Upper lobe of left lung (tissue), 6 donors: ENCODE measurements at regions not wholly inside any gene's neighbourhood (a gene's known extent, or its start where the extent isn't known, plus 50 kb on each side); places are given as distances from the start of the nearest gene placed in this dataset.

Experiments
- ATAC-seq, 2 donors: fragments of 200-7000 bp; cut with Tn5 transposase; one replicate each; pipeline ENCODE4 v1.9.1; 2022; ENCODE audit warnings: mild to moderate bottlenecking in 2 of 2, moderate library complexity in 2 of 2; ENCODE audit not compliant: low FRiP score in 2 of 2
- DNase-seq, 2 donors: peaks; one replicate each; pipeline ENCODE4 v3.0.0-alpha.2; 2019 to 2020
- H3K27ac ChIP-seq, 4 donors: fragments of 200-600 bp; sonication (generic); one replicate each; pipeline ENCODE4 v1.5.1; 2016 to 2019
- H3K27me3 ChIP-seq, 4 donors: fragments of 200-600 bp; sonication (generic); one replicate each; pipeline ENCODE4 v1.5.1; 2017 to 2019
- H3K36me3 ChIP-seq, 4 donors: fragments of 200-600 bp; sonication (generic); one replicate each; pipeline ENCODE4 v1.5.1; 2016 to 2019
- H3K4me1 ChIP-seq, 4 donors: fragments of 200-600 bp; sonication (generic); one replicate each; pipeline ENCODE4 v1.5.1; 2018 to 2019
- H3K4me3 ChIP-seq, 4 donors: fragments of 200-600 bp; sonication (generic); one replicate each; pipeline ENCODE4 v1.5.1; 2017 to 2019; ENCODE audit warnings: mild to moderate bottlenecking in 2 of 4, moderate library complexity in 1 of 4
- H3K9me3 ChIP-seq, 4 donors: fragments of 200-600 bp; sonication (generic); one replicate each; pipeline ENCODE4 v1.5.1; 2018 to 2019
- EP300 ChIP-seq, 4 donors: sonication (generic); formaldehyde crosslinking; IDR thresholded peaks; one replicate each; pipeline ENCODE4 v1.5.1; 2017; ENCODE audit warnings: antibody characterized with exemption in 4 of 4, control low read depth in 2 of 4
- POLR2A ChIP-seq, 4 donors: fragments of 450-650 bp; IDR thresholded peaks; one replicate each; pipeline ENCODE4 v1.5.1; 2016 to 2017; ENCODE audit warnings: antibody characterized with exemption in 4 of 4, mild to moderate bottlenecking in 2 of 4
- POLR2AphosphoS5 ChIP-seq, 2 donors: sonication (generic); formaldehyde crosslinking; IDR thresholded peaks; one replicate each; pipeline ENCODE4 v1.5.1; 2017; ENCODE audit warnings: antibody characterized with exemption in 2 of 2
- WGBS, 2 donors: methylation state at CpG; one replicate each; pipeline ENCODE4 v1.1.5; 2017 to 2018; 5-methylcytosine and 5-hydroxymethylcytosine counted together
- TF ChIP-seq, protein P1 (sequence below), 6 experiments: fragments of 450-650 bp in 4 of 6; fragments of 200-600 bp in 2 of 6; sonication (generic) in 2 of 6; IDR thresholded peaks; one replicate each; pipeline ENCODE4 v1.5.1; 2016 to 2019; ENCODE audit warnings: antibody characterized with exemption in 6 of 6
- donor health status: DM: no; HTN: no; CAD: no; lungs with moderate emphysema.
- donor health status: DM: no; HTN: yes; CAD: no; lungs with severe emphysema.

DNA sequence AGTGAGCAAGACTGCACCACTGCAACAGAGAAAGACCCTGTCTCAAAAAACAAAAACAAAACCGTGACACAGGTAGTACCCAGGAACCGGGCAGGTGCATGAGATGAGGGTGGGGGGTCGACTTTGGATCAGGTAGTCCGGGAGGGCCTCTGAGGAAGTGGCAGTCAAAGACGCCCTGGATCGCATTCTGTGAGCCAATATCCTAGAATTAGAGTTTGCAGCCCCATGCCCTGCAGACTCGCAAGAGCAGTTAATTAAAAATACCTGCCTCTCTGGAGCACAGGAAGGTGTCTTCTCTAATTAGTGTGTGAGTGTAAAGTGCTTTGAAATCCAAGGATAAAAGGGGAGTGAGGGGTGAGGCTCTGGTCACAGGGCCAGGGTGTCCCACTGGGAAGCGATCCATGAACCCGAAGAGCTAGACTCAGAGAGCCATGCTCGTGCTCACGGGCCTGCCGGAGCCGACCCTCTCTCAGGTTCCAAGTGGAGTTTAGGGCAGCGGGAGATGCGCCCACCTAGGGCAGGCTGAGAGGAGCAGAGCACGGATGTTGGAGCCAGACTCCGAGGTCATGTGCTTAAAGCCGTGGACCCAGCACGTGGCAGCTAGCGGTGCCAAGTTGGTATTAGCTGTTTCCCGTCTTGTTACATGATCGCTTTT lies 74.7 kb upstream of the PTPN1 start:
- no peak for TF ChIP-seq EP300 (IDR thresholded peaks at IDR 0.05)
- TF ChIP-seq, protein P1, sequence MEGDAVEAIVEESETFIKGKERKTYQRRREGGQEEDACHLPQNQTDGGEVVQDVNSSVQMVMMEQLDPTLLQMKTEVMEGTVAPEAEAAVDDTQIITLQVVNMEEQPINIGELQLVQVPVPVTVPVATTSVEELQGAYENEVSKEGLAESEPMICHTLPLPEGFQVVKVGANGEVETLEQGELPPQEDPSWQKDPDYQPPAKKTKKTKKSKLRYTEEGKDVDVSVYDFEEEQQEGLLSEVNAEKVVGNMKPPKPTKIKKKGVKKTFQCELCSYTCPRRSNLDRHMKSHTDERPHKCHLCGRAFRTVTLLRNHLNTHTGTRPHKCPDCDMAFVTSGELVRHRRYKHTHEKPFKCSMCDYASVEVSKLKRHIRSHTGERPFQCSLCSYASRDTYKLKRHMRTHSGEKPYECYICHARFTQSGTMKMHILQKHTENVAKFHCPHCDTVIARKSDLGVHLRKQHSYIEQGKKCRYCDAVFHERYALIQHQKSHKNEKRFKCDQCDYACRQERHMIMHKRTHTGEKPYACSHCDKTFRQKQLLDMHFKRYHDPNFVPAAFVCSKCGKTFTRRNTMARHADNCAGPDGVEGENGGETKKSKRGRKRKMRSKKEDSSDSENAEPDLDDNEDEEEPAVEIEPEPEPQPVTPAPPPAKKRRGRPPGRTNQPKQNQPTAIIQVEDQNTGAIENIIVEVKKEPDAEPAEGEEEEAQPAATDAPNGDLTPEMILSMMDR (IDR thresholded peaks at IDR 0.05), result no peak
- Histone ChIP-seq H3K4me3 (no peak overlapping the region), H3K27me3 (no peaks in the 10 kb centered on the region), H3K4me1 (peaks cover 7 to 28% (median 13%) of the 10 kb centered on the region in 4 donors), H3K36me3 (no peaks in the 10 kb centered on the region), H3K27ac (peak overlapping the region in 2 of 4 donors; percentile 27 to 46), H3K9me3 (no peaks in the 10 kb centered on the region)
- peak in 1 of 2 donors; percentile 23 for DNase-seq
- 88 to 89% methylated on average over 21 to 22 of the region's 22 CpGs for WGBS, 2 donors
- ATAC-seq, result no peak

DNA sequence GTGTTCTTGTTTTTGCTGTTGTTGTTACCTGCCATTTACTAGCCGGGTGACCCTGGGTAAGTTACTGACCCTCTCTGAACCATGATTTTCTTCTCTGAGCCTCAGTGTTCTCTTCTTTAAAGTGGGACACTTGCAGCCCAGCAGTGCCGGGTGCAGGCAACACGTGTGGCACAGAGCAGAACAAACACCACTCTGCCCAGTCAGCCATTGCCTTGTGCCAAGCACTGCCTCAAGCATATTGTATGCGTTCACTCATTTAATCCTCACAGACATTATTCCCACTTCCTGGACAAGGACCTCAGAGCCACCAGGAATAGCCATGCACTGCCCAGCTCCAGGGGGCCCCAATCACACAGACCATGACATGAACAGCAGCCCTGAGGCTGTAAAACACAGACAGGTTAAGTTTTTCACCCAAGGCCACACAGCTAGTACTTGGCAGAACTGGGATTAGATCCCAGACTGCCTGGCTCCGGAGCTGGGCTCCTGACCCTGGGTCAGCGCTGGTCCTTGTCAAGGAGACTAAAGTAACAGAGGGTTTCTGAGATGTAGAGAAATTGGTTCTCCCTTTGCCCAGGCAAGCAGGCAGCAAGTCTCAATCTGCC lies 74.0 kb upstream of the PTPN1 start:
- WGBS, 2 donors, result 75 to 91% methylated on average over 4 to 6 of the region's 6 CpGs
- Histone ChIP-seq H3K9me3 (no peaks in the 10 kb centered on the region), H3K4me1 (peaks cover 8 to 22% (median 15%) of the 10 kb centered on the region in 4 donors), H3K27me3 (no peaks in the 10 kb centered on the region), H3K4me3 (no peak overlapping the region), H3K36me3 (no peaks in the 10 kb centered on the region), H3K27ac (peak overlapping the region in 3 of 4 donors; percentile 2 to 46 (median 27))
- ATAC-seq, result no peak
- TF ChIP-seq, protein P1 (IDR thresholded peaks at IDR 0.05), result no peak
- TF ChIP-seq POLR2A (IDR thresholded peaks at IDR 0.05) (no peak), POLR2AphosphoS5 (IDR thresholded peaks at IDR 0.05) (no peak), EP300 (IDR thresholded peaks at IDR 0.05) (no peak)
- DNase-seq, result no peak

DNA sequence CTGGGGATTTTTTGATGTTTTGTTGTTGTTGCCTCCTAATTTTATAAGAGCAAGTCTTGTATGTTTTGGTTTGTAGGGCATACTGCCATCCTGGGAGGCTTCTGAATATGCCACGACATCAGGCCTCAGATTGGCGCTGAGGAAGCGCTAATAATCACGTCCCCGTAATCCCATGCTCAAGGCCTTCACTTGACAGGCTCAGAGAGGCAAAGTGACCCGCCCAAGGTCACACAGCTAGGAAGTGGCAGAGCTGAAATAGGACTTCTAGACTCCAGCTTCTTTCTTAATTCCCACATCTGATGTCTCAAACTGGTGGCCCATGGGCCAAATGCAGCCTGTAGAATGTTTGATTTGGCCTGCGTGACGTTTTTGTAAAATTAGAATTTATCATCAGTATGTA lies 73.5 kb upstream of the PTPN1 start:
- H3K27ac ChIP-seq, result peak overlapping the region in 2 of 4 donors; percentile 2 to 27
- WGBS, 2 donors, result 85 to 96% methylated on average over 8 of the region's 8 CpGs
- DNase-seq, result no peak
- no peaks in the 10 kb centered on the region for H3K27me3 ChIP-seq
- H3K9me3 ChIP-seq, result no peaks in the 10 kb centered on the region
- ATAC-seq, result no peak
- no peaks in the 10 kb centered on the region for H3K36me3 ChIP-seq
- TF ChIP-seq EP300 (IDR thresholded peaks at IDR 0.05), result no peak
- TF ChIP-seq, protein P1 (IDR thresholded peaks at IDR 0.05), result no peak
- no peak for TF ChIP-seq POLR2AphosphoS5 (IDR thresholded peaks at IDR 0.05)
- no peak for TF ChIP-seq POLR2A (IDR thresholded peaks at IDR 0.05)
- H3K4me3 ChIP-seq, result no peak overlapping the region
- peaks cover 11 to 22% (median 18%) of the 10 kb centered on the region in 4 donors for H3K4me1 ChIP-seq

GRCh38 chr20:50438986-50439407 lies 71.2 kb upstream of the PTPN1 start:
- Histone ChIP-seq H3K27me3 (no peaks in the 10 kb centered on the region), H3K27ac (peak overlapping the region in 3 of 4 donors; percentile 70 to 75 (median 70)), H3K9me3 (no peaks in the 10 kb centered on the region), H3K36me3 (no peaks in the 10 kb centered on the region), H3K4me1 (peaks cover 14 to 20% (median 16%) of the 10 kb centered on the region in 4 donors), H3K4me3 (no peak overlapping the region)
- peak in 1 of 2 donors; percentile 42 for DNase-seq
- ATAC-seq, result no peak
- WGBS, 2 donors, result 82 to 92% methylated on average over 4 to 9 of the region's 9 CpGs
- TF ChIP-seq EP300 (IDR thresholded peaks at IDR 0.05), result no peak
- TF ChIP-seq POLR2AphosphoS5 (IDR thresholded peaks at IDR 0.05), result no peak
- TF ChIP-seq, protein P1 (IDR thresholded peaks at IDR 0.05), result no peak
- no peak for TF ChIP-seq POLR2A (IDR thresholded peaks at IDR 0.05)
